HG03066 (cell line): ENCODE measurements at regions not wholly inside any gene's neighbourhood (a gene's known extent, or its start where the extent isn't known, plus 50 kb on each side); places are given as distances from the start of the nearest gene placed in this dataset.

Experiments used
- ATAC-seq: cut with Tn5 transposase; IDR thresholded peaks from one replicate; pipeline ENCODE4 v1.9.1; 2021; ENCODE audit warnings: low read depth; ENCODE audit not compliant: unreplicated experiment

DNA sequence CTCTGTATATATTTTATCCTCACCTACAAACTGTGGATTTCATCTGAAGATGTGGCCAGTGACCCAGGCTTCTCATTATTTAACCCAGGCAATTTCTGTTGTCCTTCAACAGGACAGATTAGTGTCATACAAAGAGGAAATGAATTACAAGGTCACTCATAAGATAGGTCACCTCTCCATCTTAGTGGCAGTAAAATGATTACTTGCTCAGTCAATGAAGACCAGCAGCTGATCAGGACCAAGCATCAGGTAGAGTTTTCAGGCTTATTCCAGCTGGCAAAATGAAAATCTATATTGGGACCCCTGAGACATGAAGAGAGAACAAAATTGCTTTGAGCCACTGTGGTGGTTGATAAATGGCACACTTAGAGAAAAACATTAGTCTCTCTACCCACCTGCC, 135.2 kb upstream of the PRDM9 start:
- ATAC-seq: no peak

DNA sequence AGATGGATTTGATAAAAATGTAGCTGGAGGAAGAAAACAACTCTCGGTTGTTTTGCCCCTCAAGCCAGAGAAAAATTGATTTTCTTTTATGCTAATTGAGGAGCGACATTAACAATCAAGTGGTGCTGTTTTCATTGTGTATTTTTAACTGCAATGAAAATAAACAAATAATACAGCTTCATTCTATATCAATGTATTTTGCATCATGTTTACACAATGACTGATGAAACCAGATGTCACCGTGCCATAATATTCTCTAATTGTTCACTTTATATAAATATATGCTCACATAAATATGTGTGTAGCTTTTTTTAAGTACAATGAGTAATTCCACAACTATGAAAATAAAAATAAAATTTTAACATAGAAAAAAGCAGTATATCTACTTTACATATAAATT, 139.0 kb upstream of the PRDM9 start:
- no peak for ATAC-seq

DNA sequence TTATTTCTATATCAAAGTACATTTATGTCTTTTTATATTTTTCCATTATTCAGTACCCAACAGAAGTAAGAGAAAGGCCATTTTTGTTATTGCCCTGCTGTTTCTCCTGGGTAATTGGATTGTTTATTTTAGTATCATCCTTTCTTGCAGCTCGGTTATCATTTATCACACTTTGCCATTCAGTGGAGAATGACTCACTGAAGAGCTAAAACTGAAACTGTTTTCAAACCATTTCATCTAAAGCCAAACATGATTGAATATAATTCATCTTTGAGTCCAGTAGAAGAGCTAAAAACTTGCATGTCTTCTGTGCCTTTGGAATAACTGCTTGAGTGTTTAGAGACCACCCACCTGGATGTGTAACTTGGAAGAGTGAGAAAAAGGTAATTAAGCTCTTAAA, 139.5 kb upstream of the PRDM9 start:
- ATAC-seq: no peak

DNA sequence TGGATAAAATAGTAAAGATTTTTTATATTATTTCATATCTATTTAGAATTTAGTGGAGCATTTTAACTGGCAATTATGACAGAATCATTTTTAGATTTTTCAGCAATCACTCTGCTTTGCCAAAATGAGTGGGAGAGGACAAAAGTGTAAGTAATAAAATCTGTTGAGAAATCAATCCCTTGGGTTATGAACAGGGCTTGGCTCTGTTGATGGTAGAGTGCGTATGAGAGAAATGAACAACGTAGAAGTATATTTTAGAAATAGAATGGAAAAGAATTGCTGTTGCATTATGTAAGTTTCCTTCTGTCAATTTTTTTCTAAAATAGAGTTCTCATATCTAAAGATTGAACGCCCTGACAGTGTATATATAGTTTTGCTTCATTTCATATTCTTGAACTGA, 154.1 kb upstream of the PRDM9 start:
- ATAC-seq: no peak

DNA sequence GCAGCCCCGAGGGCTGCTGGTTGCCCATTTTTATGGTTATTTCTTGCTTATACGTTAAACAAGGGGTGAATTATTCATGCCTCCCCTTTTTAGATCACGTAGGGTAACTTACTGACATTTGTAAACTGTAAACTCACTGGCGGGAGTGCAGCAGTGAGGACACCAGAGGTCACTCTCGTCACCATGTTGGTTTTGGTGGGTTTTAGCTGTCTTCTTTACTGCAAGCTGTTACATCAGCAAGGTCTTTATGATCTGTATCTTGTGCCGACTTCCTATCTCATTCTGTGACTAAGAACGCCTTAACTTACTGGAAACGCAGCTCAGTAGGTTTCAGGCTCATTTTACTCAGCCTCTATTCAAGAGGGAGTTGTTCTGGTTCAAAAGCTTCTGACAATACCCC, 155.0 kb upstream of the PRDM9 start:
- ATAC-seq: no peak

DNA sequence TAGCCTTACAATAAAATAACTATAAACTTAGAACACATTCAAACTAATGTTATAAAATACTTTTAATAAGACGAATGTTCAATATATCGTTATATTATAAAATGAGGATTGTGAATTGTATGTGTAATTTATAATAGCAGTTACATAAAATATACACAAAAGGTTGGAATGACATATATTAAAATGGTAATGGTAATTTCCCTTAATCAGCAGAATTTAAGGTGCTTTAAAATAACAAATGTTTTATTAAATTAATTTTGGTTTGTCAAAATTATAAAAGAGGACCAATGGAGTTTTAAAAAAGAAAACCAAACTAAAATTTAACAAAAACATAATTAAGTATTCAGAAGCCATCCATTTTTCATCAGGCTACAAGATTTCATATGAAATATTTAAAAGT, 164.3 kb upstream of the PRDM9 start:
- no peak for ATAC-seq

DNA sequence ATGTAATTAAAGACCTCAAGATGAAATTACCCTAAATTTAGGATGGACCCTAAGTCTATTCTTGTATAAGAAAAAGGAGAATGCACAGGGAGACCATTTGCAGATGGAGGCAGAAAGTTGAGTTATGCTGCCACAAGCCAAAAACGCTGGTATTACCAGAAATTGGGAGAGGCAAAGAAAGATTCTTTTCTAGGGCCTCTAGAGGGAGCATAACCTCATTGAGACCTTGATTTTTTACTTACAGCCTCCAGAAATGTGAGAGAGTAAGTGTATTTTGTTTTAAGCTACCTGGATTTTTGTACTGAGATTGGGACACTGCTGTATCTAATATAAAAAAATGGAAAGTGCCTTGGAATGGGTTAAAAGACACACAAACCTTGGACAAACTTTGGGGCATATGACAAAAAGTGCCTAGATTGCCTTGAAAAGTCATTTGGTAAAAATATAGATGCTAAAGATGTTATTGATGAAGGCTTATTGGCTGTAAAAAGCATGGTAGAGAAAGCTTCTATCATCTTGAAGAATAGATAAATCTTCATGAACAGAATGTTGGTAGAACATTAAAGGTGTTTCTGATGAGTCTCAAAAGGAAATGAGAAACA, 174.7 kb upstream of the PRDM9 start:
- no peak for ATAC-seq

DNA sequence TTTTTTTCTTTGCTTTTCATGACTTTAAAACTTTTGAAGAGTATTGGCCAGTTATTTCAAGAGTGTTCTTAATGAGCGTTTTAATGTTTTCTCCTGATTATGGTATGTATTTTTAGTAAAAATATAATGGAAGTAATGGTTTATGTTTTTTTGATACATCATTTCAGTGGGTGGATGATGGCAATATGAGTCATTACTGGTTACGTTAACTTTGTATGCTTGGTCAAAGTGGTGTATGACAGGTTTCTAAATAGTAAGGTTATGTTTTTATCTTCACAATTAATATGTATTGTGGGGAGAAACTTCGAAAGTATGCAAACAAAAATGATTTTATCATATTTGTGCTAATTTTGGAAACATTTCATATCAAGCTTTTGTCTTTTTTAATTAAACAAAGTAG, 176.7 kb upstream of the PRDM9 start:
- ATAC-seq: no peak

DNA sequence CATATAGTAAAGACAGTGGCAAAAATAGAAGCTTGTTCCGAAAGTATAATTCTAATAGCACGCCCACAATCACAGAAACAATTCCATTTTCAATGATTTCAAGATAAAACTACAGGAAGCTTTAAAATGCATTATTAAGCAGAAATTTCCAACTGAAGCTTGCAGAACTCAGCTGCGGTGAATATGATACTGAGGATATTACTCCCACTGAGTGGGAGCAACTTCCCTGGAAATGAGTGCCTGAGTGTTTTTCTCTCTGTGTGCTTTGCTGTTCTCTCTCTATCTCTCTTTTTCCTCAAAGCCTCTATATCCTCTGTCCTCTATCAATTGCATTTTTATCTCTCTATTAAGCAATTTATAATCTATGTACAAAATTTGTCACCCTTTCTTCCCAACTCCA, 187.5 kb upstream of the PRDM9 start:
- ATAC-seq: no peak

DNA sequence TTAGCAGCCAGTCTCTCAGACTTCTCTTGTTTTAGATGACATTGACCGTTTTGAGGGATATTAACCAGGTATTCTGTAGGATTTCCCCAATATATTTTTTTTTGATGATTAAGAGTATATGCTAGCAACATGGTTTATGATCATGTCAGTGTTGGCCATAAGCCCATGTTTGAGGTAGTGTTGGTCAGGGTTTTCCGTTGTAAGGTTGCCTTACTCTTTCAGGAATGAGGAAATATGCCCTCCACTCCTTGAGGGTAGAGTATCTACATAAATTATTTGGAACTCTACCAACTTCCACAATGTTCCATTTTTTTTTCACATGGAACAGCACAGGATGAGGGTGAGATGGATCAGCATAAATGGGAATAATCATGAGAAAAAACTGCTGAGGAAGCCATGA, 188.4 kb upstream of the PRDM9 start:
- no peak for ATAC-seq

DNA sequence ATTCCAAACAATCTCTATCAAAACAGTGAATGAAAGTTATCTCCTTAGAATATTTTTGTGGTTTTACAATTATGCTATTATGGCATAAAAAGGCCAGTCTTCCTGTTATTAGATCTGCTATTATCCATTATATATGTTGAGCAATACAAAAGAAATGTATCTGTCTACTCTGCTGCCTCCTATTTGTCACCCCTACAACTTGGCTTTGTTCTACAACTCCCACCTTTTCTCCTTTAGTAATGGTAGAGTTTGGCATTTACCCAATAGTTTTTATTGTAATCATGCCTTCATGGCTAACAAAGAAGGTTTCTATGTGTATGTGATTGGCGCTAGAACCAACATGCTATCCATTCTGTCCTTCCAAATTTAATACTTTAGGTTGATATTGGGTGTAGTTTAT, 189.2 kb upstream of the PRDM9 start:
- ATAC-seq: no peak

DNA sequence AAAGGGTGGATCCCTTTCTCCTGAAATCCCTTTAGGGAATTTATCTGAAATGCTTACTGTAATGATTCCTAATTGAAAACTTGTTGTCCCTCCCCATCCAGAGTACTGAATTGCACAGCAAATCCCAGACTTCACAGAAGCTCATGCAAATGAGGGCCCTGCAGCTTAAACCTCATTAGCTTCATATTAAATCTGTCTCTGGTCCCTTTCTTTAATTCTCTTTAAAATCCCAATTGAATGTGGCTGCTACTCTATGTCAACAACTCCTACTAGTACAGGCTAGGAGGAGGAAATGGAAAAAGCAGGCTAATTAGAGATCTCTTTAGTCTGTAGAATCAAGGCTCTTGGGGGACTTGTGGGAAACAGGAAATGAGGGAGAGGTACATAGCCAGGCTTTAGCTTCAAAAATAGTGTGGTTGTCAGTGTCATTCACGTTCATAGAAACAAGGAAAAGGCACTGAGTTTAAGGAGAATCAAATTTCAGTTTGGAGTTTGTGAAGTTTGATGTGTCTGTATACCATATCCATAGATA, 191.3 kb upstream of the PRDM9 start:
- no peak for ATAC-seq

DNA sequence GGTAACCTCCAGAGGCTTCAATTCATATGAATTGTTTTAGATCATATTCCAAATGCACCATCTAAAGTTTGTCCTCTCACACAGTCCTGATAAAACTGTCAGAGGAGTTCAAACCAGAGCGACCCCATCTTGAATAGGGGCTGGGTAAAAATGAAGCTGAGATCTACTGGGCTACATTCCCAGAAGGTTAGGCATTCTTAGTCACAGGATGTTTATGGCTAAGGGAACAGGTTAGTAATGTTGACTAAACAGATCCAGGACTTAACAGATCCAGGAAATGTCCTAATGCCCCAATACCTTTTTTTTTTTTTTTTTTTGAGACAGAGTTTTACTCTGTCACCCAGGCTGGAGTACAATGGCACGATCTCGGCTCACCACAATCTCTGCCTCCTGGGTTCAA, 192.6 kb upstream of the PRDM9 start:
- no peak for ATAC-seq

DNA sequence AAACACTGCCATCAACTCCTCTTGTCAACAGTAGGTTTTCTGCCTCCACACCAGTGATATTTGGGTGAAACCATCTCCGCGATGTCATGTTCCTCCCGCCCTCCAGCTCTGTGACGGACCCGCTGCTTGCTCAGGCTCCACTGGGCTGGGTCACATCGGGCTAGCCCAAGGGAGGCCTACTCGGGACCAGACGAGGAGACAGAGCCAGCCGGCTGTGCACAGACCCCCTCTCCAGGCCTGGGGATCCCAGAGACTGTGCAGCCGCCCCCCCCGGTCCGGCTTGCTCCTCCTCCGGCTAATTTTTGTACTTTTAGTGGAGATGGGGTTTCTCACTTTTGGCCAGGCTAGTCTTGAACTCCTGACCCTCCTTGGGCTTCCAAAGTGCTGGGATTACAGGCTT, 202.4 kb upstream of the PRDM9 start:
- no peak for ATAC-seq

DNA sequence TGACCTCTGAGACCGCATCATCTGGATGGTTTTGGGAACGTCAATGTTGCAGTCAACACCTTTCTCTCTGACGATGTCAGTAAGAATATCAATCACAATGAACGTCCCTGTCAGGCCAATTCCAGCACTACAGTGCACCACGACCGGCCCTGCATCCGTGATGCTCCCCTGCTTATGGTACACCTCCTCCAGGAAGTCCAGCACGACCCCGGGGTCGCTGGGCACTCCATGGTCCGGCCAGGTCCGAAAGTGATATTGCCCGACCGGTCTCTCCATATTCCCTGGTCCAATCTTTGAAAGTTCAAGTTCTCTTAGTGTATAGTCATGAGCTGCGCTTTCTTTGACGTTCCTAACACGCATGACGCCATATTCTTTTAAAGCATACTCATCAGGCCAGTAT, 203.6 kb upstream of the PRDM9 start:
- ATAC-seq: no peak

DNA sequence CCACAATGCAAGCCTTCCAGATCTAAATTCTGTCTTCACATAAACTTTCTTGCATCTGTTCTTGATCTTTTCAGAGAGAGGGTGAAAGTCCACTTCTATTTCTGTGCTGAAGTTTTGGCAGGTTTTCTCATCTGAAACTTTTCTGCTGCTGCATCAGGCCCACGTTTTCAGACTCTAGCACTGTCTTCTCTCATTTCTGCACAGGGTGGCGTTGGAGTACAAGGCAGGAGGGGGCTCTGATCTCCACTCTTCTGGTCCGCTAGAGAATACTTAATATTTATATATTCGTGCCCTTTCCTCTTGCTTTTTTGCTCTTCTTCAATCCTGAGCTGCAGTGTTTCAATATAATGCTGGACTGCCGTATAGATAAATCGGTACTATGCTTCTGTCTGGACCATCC, 204.0 kb upstream of the PRDM9 start:
- ATAC-seq: no peak

DNA sequence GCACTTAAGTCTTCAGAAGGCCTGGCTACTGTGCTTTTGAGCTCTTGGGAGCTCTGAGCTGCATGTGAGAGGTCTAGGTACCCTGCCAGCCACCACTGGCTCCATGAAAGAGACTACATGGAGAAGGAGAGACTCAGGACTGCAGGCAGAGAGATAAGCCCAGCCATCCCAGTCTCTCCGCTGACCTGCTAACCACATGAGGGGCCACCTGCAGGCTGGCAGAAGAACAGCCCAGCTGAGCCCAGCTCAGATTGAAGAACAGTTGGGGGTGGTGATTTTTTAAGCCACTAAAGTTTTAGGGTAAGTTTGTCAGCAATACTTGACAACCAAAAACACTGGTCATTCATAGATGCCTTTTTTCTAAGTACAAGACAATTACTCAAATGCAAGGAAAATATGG, 205.0 kb upstream of the PRDM9 start:
- ATAC-seq: no peak

DNA sequence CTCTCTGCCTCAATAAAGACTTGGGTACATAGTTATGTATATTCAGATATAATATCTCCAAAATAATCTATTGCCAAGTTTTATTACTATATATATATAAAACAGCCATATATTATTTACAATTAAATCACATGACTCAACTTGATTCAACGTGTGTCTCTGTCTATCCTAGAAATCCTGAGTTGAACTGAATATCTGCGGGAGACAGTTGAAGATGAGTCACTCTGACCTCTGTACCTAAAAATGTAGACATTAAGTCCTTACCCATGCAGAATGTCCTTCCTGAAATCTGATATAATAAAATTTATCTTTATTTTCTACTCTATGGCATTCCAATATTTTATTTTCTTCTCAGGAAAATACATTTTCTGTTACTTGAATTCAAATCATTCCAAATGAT, 218.2 kb upstream of the PRDM9 start:
- ATAC-seq: no peak

DNA sequence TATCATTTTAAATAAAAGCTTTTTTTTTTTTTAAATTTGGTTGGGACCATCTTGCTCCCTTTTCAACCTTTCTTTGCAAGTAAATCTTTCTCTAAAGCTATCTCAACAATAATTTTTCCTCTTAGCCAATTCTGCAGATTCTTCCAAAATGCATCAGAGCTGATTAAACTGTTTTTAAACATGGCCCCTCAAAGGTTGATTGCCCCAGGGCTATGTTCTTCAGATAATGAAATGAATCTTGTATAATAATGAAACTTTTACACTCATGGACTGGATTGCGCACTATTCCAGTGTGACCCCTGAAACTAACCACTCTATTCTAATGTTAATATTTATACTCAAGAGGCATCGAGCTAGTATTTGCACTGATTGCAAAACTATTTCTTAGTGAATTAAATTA, 222.8 kb upstream of the PRDM9 start:
- no peak for ATAC-seq

DNA sequence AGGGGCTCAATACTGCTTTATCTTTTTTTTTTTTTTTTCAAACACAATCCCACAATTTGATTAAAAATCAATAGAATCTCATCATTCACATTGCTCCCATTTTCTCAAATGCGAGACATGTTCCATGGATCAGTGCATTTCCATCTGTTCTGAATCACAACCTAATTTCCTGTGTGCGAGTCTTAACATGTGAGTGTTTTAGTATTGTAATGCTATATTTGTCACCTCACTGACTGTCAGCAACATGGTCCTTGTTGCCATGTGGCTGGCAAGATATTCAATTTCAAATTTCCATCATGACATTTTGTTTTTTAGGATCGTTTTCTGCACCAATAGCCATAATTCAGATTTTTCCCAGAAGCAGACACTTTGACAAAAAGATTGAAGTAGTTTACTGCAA, 233.2 kb upstream of the PRDM9 start:
- ATAC-seq: no peak

DNA sequence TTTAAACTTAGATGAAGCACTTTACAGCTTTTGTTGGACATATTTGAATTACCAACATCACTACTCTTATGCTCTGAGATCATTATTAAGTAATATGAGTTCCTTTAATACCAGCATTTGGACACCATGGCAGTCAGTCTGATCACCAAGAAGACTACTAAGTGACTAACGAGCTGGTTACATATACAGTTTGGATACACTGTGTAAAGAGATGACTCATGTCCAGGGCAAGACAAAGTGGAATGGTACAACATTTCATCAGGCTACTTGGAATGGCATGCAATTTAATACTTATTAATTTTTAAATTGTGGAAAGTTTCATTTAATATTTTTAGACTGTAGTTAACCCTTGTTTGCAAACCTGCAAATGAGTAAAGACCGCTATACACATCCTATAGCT, 237.4 kb upstream of the PRDM9 start:
- ATAC-seq: no peak

DNA sequence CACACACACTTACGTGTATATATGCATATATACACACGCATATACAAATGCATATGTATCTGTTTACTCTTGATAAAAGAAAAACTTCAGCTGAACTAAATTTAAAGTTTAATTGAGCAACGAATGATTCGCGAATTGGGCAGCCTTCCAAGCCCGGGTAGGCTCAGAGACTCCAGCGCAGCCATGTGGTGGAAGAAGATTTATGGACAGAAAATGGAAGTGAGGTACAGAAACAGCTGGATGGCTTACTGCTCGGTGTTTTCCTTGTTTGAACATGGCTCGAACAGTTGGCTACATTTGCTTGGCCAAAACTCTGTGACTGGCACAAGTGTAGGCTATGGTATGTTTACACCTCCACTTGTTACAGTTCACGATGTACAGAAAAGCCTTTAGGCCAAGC, 239.3 kb upstream of the PRDM9 start:
- no peak for ATAC-seq

DNA sequence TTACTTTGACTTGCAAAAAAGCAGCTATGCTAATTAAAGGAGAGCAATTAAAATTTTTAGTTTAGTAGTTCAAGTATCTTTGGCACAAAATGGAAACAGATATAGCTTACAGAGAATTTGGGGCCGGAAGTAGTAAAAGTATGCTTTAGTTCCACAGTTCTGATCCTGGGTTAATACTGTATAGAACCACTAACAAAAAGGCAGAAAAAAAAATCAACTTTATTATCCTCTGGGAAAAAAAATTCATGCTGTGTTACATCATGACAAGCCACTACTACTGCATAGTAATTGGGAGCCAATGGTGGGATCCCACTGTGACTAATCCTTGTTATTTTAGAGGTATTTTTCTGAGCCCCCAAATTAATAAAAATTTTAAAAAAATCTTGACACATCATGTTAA, 246.8 kb upstream of the PRDM9 start:
- ATAC-seq: no peak
